ENCODE measurements at regions not wholly inside any gene's neighbourhood (a gene's known extent, or its start where the extent isn't known, plus 50 kb on each side); places are given as distances from the start of the nearest gene placed in this dataset.

DNA sequence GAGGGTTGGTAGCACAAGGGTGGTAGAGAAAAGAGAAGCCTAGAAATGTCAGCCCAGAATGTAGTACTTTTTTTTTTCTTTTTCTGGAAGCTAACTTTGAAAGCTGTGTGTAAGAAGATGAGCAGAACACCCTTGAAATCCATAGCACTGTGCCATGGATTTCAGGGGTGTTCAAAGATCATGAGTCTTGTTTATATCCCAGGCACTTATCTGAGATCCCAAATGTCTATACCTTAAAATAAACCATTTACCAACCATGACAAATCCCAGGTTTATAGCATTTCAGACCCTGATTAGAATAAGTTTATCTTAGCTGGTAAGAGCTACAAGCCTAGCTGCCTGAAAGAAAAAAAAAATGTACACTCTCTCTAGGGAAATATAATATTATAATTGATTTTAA lies 389.9 kb upstream of the ANXA10 start:
- no peak for TF ChIP-seq FOSL2 (IDR thresholded peaks at IDR 0.05)
- TF ChIP-seq FOSL2 (CRISPR knock-in tag; IDR thresholded peaks at IDR 0.05), result no peak
- TF ChIP-seq RCOR1 (IDR thresholded peaks at IDR 0.05; ENCODE audit: low read depth, low read length), result no peak
- no peak for TF ChIP-seq ZC3H11A (IDR thresholded peaks at IDR 0.05)
- no peak for TF ChIP-seq ZSCAN20 (CRISPR knock-in tag; IDR thresholded peaks at IDR 0.05)
- TF ChIP-seq SMC3 (IDR thresholded peaks at IDR 0.05), result no peak
- no peak for TF ChIP-seq NFE2L2 (conservative IDR thresholded peaks at IDR 0.05; ENCODE audit: low read length)
- no peak for TF ChIP-seq SREBF2 (IDR thresholded peaks at IDR 0.05)
- TF ChIP-seq, protein P1, sequence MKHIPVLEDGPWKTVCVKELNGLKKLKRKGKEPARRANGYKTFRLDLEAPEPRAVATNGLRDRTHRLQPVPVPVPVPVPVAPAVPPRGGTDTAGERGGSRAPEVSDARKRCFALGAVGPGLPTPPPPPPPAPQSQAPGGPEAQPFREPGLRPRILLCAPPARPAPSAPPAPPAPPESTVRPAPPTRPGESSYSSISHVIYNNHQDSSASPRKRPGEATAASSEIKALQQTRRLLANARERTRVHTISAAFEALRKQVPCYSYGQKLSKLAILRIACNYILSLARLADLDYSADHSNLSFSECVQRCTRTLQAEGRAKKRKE (CRISPR knock-in tag; IDR thresholded peaks at IDR 0.05; ENCODE audit: low read depth), result no peak
- TF ChIP-seq, protein P2, sequence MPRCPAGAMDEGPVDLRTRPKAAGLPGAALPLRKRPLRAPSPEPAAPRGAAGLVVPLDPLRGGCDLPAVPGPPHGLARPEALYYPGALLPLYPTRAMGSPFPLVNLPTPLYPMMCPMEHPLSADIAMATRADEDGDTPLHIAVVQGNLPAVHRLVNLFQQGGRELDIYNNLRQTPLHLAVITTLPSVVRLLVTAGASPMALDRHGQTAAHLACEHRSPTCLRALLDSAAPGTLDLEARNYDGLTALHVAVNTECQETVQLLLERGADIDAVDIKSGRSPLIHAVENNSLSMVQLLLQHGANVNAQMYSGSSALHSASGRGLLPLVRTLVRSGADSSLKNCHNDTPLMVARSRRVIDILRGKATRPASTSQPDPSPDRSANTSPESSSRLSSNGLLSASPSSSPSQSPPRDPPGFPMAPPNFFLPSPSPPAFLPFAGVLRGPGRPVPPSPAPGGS (IDR thresholded peaks at IDR 0.05), result no peak
- no peak for TF ChIP-seq BHLHE40 (IDR thresholded peaks at IDR 0.05; ENCODE audit: low read depth, low read length)
- TF ChIP-seq JUNB (IDR thresholded peaks at IDR 0.05), result no peak
- no peak for TF ChIP-seq HOXB13 (CRISPR knock-in tag; IDR thresholded peaks at IDR 0.05; ENCODE audit: low read depth)
- no peak overlapping the region for H3K4me2 ChIP-seq
- DNase-seq (ENCODE audit: low read depth in 1 of 2, low spot score in 1 of 2) (no peak), ATAC-seq (no peak), FAIRE-seq (no peak)
- no peaks in the 10 kb centered on the region for H3K9me3 ChIP-seq
- H3K4me3 ChIP-seq, result no peak overlapping the region
- POLR2A ChIA-PET, result no interaction called here
- CTCF ChIA-PET, result no interaction called here
- H3K4me1 ChIP-seq, result no peaks in the 10 kb centered on the region
- no peak overlapping the region for H3K27ac ChIP-seq

DNA sequence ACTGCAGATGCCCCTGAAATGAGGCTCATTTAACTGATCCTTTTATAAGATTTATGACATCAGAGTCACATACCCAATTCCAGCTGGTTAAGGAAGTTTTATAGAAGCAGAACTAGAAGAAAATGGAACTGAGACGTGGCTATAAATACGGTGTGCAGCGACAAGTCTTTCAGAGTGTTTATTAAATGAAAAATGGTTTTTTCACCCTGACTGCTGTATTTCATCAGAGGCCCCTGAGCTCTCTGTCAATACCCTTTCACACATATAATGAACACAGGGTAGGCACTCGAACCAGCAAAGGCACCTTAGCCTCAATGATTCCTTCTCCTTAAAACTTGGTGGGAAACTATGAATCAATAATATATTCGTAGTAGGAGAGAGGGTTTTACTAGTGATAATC lies 380.8 kb upstream of the ANXA10 start:
- no peak overlapping the region for H3K27ac ChIP-seq
- no peaks in the 10 kb centered on the region for H3K4me1 ChIP-seq
- DNase-seq (ENCODE audit: low read depth in 1 of 2, low spot score in 1 of 2), result no peak
- WGBS (ENCODE audit: missing lambda C conversion rate), result 53% methylated on average over 5 of the region's 5 CpGs
- no peak overlapping the region for H3K4me2 ChIP-seq
- ChIA-PET CTCF (no interaction called here), POLR2A (no interaction called here)
- H3K9me3 ChIP-seq, result no peaks in the 10 kb centered on the region
- H3K4me3 ChIP-seq, result no peak overlapping the region
- FAIRE-seq, result no peak
- TF ChIP-seq, protein P3, sequence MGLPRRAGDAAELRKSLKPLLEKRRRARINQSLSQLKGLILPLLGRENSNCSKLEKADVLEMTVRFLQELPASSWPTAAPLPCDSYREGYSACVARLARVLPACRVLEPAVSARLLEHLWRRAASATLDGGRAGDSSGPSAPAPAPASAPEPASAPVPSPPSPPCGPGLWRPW (IDR thresholded peaks at IDR 0.05), result no peak
- TF ChIP-seq EHMT2 (IDR thresholded peaks at IDR 0.05; ENCODE audit: low read depth), result no peak
- no peak for ATAC-seq

DNA sequence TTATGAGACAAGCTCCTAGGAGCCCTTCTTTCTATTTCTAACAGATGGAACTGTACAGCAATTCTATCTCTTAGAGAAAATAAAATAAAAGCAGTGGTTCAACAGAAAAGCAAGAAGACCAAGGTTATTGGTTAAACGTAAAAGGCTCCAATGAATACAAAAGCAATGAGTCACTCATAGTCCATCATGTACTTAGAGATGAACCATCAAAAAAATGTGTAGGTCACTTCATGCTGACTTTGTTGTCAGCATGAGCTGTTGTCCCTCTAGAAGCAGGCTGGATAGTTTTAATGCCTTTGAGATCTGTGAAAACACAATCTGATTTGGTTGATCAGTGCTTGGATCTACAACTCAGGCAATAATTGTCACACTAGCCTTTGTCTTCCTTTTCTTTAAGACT lies 378.6 kb upstream of the ANXA10 start:
- FAIRE-seq (no peak), DNase-seq (ENCODE audit: low read depth in 1 of 2, low spot score in 1 of 2) (no peak), ATAC-seq (no peak)
- Histone ChIP-seq H3K27ac (no peak overlapping the region), H3K4me3 (no peak overlapping the region), H3K9me3 (no peaks in the 10 kb centered on the region), H3K4me2 (no peak overlapping the region), H3K4me1 (no peaks in the 10 kb centered on the region)
- ChIA-PET CTCF (no interaction called here), POLR2A (no interaction called here)
- no peak for TF ChIP-seq HOXB13 (CRISPR knock-in tag; IDR thresholded peaks at IDR 0.05; ENCODE audit: low read depth)
- no peak for TF ChIP-seq RARB (CRISPR knock-in tag; IDR thresholded peaks at IDR 0.05)
- TF ChIP-seq EP300 (IDR thresholded peaks at IDR 0.05), result no peak
- 3% methylated on average over 1 of the region's 1 CpG for WGBS (ENCODE audit: missing lambda C conversion rate)

DNA sequence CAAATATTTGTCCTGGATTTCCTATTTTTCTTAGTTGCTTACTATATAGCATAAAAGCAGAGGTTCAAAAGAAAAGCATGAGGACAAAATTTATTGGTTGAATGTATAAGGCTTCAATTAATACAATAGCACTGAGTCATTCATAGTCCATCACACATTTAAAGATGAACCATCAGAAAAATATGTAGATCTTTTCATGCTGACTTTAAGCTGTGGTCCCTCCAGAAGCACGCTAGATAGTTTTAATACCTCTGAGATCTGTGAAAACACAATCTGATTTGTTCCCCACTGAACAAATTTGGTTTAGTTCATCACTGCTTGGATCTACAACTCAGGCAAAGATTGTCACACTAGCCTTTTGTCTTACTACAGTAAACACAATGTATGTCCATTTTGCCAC lies 377.2 kb upstream of the ANXA10 start:
- TF ChIP-seq EHF (CRISPR knock-in tag; IDR thresholded peaks at IDR 0.05), result no peak
- no peak for TF ChIP-seq CBX2 (IDR thresholded peaks at IDR 0.05; ENCODE audit: borderline replicate concordance, low read depth)
- no peak for TF ChIP-seq EHMT2 (IDR thresholded peaks at IDR 0.05; ENCODE audit: low read depth)
- TF ChIP-seq CBX8 (IDR thresholded peaks at IDR 0.05), result no peak
- TF ChIP-seq HDAC2 (IDR thresholded peaks at IDR 0.05), result no peak
- TF ChIP-seq, protein P4, sequence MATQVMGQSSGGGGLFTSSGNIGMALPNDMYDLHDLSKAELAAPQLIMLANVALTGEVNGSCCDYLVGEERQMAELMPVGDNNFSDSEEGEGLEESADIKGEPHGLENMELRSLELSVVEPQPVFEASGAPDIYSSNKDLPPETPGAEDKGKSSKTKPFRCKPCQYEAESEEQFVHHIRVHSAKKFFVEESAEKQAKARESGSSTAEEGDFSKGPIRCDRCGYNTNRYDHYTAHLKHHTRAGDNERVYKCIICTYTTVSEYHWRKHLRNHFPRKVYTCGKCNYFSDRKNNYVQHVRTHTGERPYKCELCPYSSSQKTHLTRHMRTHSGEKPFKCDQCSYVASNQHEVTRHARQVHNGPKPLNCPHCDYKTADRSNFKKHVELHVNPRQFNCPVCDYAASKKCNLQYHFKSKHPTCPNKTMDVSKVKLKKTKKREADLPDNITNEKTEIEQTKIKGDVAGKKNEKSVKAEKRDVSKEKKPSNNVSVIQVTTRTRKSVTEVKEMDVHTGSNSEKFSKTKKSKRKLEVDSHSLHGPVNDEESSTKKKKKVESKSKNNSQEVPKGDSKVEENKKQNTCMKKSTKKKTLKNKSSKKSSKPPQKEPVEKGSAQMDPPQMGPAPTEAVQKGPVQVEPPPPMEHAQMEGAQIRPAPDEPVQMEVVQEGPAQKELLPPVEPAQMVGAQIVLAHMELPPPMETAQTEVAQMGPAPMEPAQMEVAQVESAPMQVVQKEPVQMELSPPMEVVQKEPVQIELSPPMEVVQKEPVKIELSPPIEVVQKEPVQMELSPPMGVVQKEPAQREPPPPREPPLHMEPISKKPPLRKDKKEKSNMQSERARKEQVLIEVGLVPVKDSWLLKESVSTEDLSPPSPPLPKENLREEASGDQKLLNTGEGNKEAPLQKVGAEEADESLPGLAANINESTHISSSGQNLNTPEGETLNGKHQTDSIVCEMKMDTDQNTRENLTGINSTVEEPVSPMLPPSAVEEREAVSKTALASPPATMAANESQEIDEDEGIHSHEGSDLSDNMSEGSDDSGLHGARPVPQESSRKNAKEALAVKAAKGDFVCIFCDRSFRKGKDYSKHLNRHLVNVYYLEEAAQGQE (IDR thresholded peaks at IDR 0.05), result no peak
- no peak for TF ChIP-seq POLR2A (IDR thresholded peaks at IDR 0.05; ENCODE audit: low read length)
- no peak for TF ChIP-seq ZSCAN20 (CRISPR knock-in tag; IDR thresholded peaks at IDR 0.05)
- no peak for TF ChIP-seq FOSB (CRISPR knock-in tag; IDR thresholded peaks at IDR 0.05)
- TF ChIP-seq FOXS1 (CRISPR knock-in tag; IDR thresholded peaks at IDR 0.05), result no peak
- TF ChIP-seq MAFK (IDR thresholded peaks at IDR 0.05; ENCODE audit: partially characterized antibody), result no peak
- no peak for TF ChIP-seq MYC (IDR thresholded peaks at IDR 0.05; ENCODE audit: borderline replicate concordance, low read length)
- TF ChIP-seq, protein P5, sequence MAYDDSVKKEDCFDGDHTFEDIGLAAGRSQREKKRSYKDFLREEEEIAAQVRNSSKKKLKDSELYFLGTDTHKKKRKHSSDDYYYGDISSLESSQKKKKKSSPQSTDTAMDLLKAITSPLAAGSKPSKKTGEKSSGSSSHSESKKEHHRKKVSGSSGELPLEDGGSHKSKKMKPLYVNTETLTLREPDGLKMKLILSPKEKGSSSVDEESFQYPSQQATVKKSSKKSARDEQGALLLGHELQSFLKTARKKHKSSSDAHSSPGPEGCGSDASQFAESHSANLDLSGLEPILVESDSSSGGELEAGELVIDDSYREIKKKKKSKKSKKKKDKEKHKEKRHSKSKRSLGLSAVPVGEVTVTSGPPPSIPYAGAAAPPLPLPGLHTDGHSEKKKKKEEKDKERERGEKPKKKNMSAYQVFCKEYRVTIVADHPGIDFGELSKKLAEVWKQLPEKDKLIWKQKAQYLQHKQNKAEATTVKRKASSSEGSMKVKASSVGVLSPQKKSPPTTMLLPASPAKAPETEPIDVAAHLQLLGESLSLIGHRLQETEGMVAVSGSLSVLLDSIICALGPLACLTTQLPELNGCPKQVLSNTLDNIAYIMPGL (CRISPR knock-in tag; IDR thresholded peaks at IDR 0.05; ENCODE audit: borderline replicate concordance), result no peak
- no peak overlapping the region for H3K4me3 ChIP-seq
- 32% methylated on average over 1 of the region's 1 CpG for WGBS (ENCODE audit: missing lambda C conversion rate)
- ATAC-seq, result no peak
- no peaks in the 10 kb centered on the region for H3K9me3 ChIP-seq
- H3K4me1 ChIP-seq, result no peaks in the 10 kb centered on the region
- no peak for DNase-seq (ENCODE audit: low read depth in 1 of 2, low spot score in 1 of 2)
- H3K4me2 ChIP-seq, result no peak overlapping the region
- CTCF ChIA-PET, result no interaction called here
- POLR2A ChIA-PET, result no interaction called here
- FAIRE-seq, result no peak
- H3K27ac ChIP-seq, result no peak overlapping the region

Data from A549 (cell line).